ENCODE measurements at regions not wholly inside any gene's neighbourhood (a gene's known extent, or its start where the extent isn't known, plus 50 kb on each side); places are given as distances from the start of the nearest gene placed in this dataset.

- CTCF ChIA-PET (ENCODE audit: partially characterized antibody): interaction anchor here (4.0 kb wide), 1 partner anchor 10 kb away, joined by 21 read pairs; no protein-coding TSS in a partner anchor
- POLR2A ChIA-PET (ENCODE audit: partially characterized antibody): no interaction called here
- peaks cover 3 to 16% (median 5%) of the 10 kb centered on the region in 4 donors for H3K4me1 Mint-ChIP-seq
- intact Hi-C loops (cut with micrococcal nuclease): no loop called here
- no peak overlapping the region for H3K27ac ChIP-seq (ENCODE audit: low read depth, low read length)
- H3K27ac Mint-ChIP-seq: peak overlapping the region in 1 of 7 donors; percentile 59
- no peak overlapping the region for H3K4me3 Mint-ChIP-seq
- H3K9me3 Mint-ChIP-seq: peaks cover 0 to 3% (median 0%) of the 10 kb centered on the region in 8 donors
- no peaks in the 10 kb centered on the region for H3K36me3 ChIP-seq (ENCODE audit: insufficient read depth, low read length)
- H3K27me3 ChIP-seq (ENCODE audit: insufficient read depth, low read length): no peaks in the 10 kb centered on the region
- H3K27me3 Mint-ChIP-seq: peaks cover under 1 to 1% of the 10 kb centered on the region in 2 donors
- no peaks in the 10 kb centered on the region for H3K4me1 ChIP-seq (ENCODE audit: insufficient read depth, low read length)
- no peaks in the 10 kb centered on the region for H3K9me3 ChIP-seq (ENCODE audit: control insufficient read depth in 1 of 2, low read length in 2 of 2)
- H3K4me3 ChIP-seq (ENCODE audit: low read length in 2 of 2): no peak overlapping the region
- no peaks in the 10 kb centered on the region for H3K36me3 Mint-ChIP-seq
- DNase-seq: no peak
These were observed 70.6 kb upstream of the PPM1B start for GRCh38 chr2:44098050-44098449.

GRCh38 chr2:44098891-44099290 is 69.8 kb upstream of the PPM1B start:
- Histone ChIP-seq H3K4me3 (ENCODE audit: low read length in 2 of 2) (no peak overlapping the region), H3K9me3 (ENCODE audit: control insufficient read depth in 1 of 2, low read length in 2 of 2) (no peaks in the 10 kb centered on the region), H3K27me3 (ENCODE audit: insufficient read depth, low read length) (no peaks in the 10 kb centered on the region), H3K27ac (ENCODE audit: low read depth, low read length) (no peak overlapping the region), H3K36me3 (ENCODE audit: insufficient read depth, low read length) (no peaks in the 10 kb centered on the region), H3K4me1 (ENCODE audit: insufficient read depth, low read length) (no peaks in the 10 kb centered on the region)
- H3K9me3 Mint-ChIP-seq: peaks cover 0 to 3% (median 0%) of the 10 kb centered on the region in 8 donors
- peaks cover 0 to 1% of the 10 kb centered on the region in 2 donors for H3K27me3 Mint-ChIP-seq
- no peak overlapping the region for H3K27ac Mint-ChIP-seq
- no peak overlapping the region for H3K4me3 Mint-ChIP-seq
- H3K4me1 Mint-ChIP-seq: peaks cover 3 to 16% (median 5%) of the 10 kb centered on the region in 4 donors
- ChIA-PET POLR2A (ENCODE audit: partially characterized antibody) (no interaction called here), CTCF (ENCODE audit: partially characterized antibody) (interaction anchor here (4.0 kb wide), 1 partner anchor 11 kb away, joined by 21 read pairs; no protein-coding TSS in a partner anchor)
- no peaks in the 10 kb centered on the region for H3K36me3 Mint-ChIP-seq
- DNase-seq: no peak
- intact Hi-C loops (cut with micrococcal nuclease): no loop called here

GRCh38 chr2:44100351-44100750 is 68.3 kb upstream of the PPM1B start:
- no peak overlapping the region for H3K27ac ChIP-seq (ENCODE audit: low read depth, low read length)
- Mint-ChIP-seq H3K4me3 (no peak overlapping the region), H3K9me3 (peaks cover 0 to 3% (median 0%) of the 10 kb centered on the region in 8 donors), H3K36me3 (no peaks in the 10 kb centered on the region), H3K27ac (peak overlapping the region in 4 of 7 donors; percentile 23 to 71 (median 56)), H3K4me1 (peaks cover 3 to 24% (median 5%) of the 10 kb centered on the region in 4 donors), H3K27me3 (peaks cover 0 to 1% of the 10 kb centered on the region in 2 donors)
- DNase-seq: no peak
- no peak overlapping the region for H3K4me3 ChIP-seq (ENCODE audit: low read length in 2 of 2)
- H3K4me1 ChIP-seq (ENCODE audit: insufficient read depth, low read length): no peaks in the 10 kb centered on the region
- no peaks in the 10 kb centered on the region for H3K36me3 ChIP-seq (ENCODE audit: insufficient read depth, low read length)
- POLR2A ChIA-PET (ENCODE audit: partially characterized antibody): no interaction called here
- CTCF ChIA-PET (ENCODE audit: partially characterized antibody): interaction anchor here (1.0 kb wide), 1 partner anchor 12 kb away, joined by 3 read pairs; no protein-coding TSS in a partner anchor
- intact Hi-C loops (cut with micrococcal nuclease): no loop called here
- H3K9me3 ChIP-seq (ENCODE audit: control insufficient read depth in 1 of 2, low read length in 2 of 2): no peaks in the 10 kb centered on the region
- H3K27me3 ChIP-seq (ENCODE audit: insufficient read depth, low read length): no peaks in the 10 kb centered on the region

- H3K27ac Mint-ChIP-seq: no peak overlapping the region
- no peaks in the 10 kb centered on the region for H3K27me3 ChIP-seq (ENCODE audit: insufficient read depth, low read length)
- peaks cover 3 to 27% (median 5%) of the 10 kb centered on the region in 4 donors for H3K4me1 Mint-ChIP-seq
- H3K36me3 ChIP-seq (ENCODE audit: insufficient read depth, low read length): no peaks in the 10 kb centered on the region
- H3K9me3 Mint-ChIP-seq: peaks cover 0 to 3% (median 0%) of the 10 kb centered on the region in 8 donors
- no peak overlapping the region for H3K4me3 Mint-ChIP-seq
- no peaks in the 10 kb centered on the region for H3K4me1 ChIP-seq (ENCODE audit: insufficient read depth, low read length)
- ChIA-PET CTCF (ENCODE audit: partially characterized antibody) (no interaction called here), POLR2A (ENCODE audit: partially characterized antibody) (no interaction called here)
- peaks cover 0 to 1% of the 10 kb centered on the region in 2 donors for H3K27me3 Mint-ChIP-seq
- no peaks in the 10 kb centered on the region for H3K9me3 ChIP-seq (ENCODE audit: control insufficient read depth in 1 of 2, low read length in 2 of 2)
- H3K4me3 ChIP-seq (ENCODE audit: low read length in 2 of 2): no peak overlapping the region
- H3K27ac ChIP-seq (ENCODE audit: low read depth, low read length): no peak overlapping the region
- H3K36me3 Mint-ChIP-seq: no peaks in the 10 kb centered on the region
- no peak for DNase-seq
- intact Hi-C loops (cut with micrococcal nuclease): no loop called here
These were observed 67.4 kb upstream of the PPM1B start for GRCh38 chr2:44101246-44101645.

- no peak for DNase-seq
- Histone ChIP-seq H3K36me3 (ENCODE audit: insufficient read depth, low read length) (no peaks in the 10 kb centered on the region), H3K9me3 (ENCODE audit: control insufficient read depth in 1 of 2, low read length in 2 of 2) (no peaks in the 10 kb centered on the region), H3K27ac (ENCODE audit: low read depth, low read length) (no peak overlapping the region), H3K27me3 (ENCODE audit: insufficient read depth, low read length) (no peaks in the 10 kb centered on the region), H3K4me1 (ENCODE audit: insufficient read depth, low read length) (no peaks in the 10 kb centered on the region), H3K4me3 (ENCODE audit: low read length in 2 of 2) (no peak overlapping the region)
- ChIA-PET POLR2A (ENCODE audit: partially characterized antibody) (no interaction called here), CTCF (ENCODE audit: partially characterized antibody) (no interaction called here)
- Mint-ChIP-seq H3K27ac (peak overlapping the region in 1 of 7 donors; percentile 6), H3K4me3 (no peak overlapping the region), H3K9me3 (no peaks in the 10 kb centered on the region), H3K4me1 (peaks cover 3 to 32% (median 5%) of the 10 kb centered on the region in 4 donors), H3K27me3 (no peaks in the 10 kb centered on the region), H3K36me3 (no peaks in the 10 kb centered on the region)
- intact Hi-C loops (cut with micrococcal nuclease): no loop called here
These were observed 65.7 kb upstream of the PPM1B start for GRCh38 chr2:44102790-44103562.

- H3K27ac ChIP-seq (ENCODE audit: low read depth, low read length): no peak overlapping the region
- H3K27me3 Mint-ChIP-seq: peaks cover 0 to 1% of the 10 kb centered on the region in 2 donors
- H3K4me3 ChIP-seq (ENCODE audit: low read length in 2 of 2): no peak overlapping the region
- H3K9me3 Mint-ChIP-seq: no peaks in the 10 kb centered on the region
- peaks cover 3 to 32% (median 5%) of the 10 kb centered on the region in 4 donors for H3K4me1 Mint-ChIP-seq
- no peak overlapping the region for H3K27ac Mint-ChIP-seq
- H3K4me1 ChIP-seq (ENCODE audit: insufficient read depth, low read length): no peaks in the 10 kb centered on the region
- POLR2A ChIA-PET (ENCODE audit: partially characterized antibody): no interaction called here
- intact Hi-C loops (cut with micrococcal nuclease): no loop called here
- H3K9me3 ChIP-seq (ENCODE audit: control insufficient read depth in 1 of 2, low read length in 2 of 2): no peaks in the 10 kb centered on the region
- no peaks in the 10 kb centered on the region for H3K36me3 ChIP-seq (ENCODE audit: insufficient read depth, low read length)
- no peaks in the 10 kb centered on the region for H3K36me3 Mint-ChIP-seq
- no peaks in the 10 kb centered on the region for H3K27me3 ChIP-seq (ENCODE audit: insufficient read depth, low read length)
- DNase-seq: no peak
- CTCF ChIA-PET (ENCODE audit: partially characterized antibody): no interaction called here
- H3K4me3 Mint-ChIP-seq: no peak overlapping the region
These were observed 65.0 kb upstream of the PPM1B start for GRCh38 chr2:44103639-44104038.

GRCh38 chr2:44104855-44105271 is 63.8 kb upstream of the PPM1B start:
- Histone ChIP-seq H3K4me3 (ENCODE audit: low read length in 2 of 2) (no peak overlapping the region), H3K4me1 (ENCODE audit: insufficient read depth, low read length) (no peaks in the 10 kb centered on the region), H3K36me3 (ENCODE audit: insufficient read depth, low read length) (no peaks in the 10 kb centered on the region), H3K9me3 (ENCODE audit: control insufficient read depth in 1 of 2, low read length in 2 of 2) (no peaks in the 10 kb centered on the region), H3K27me3 (ENCODE audit: insufficient read depth, low read length) (no peaks in the 10 kb centered on the region), H3K27ac (ENCODE audit: low read depth, low read length) (no peak overlapping the region)
- H3K27ac Mint-ChIP-seq: no peak overlapping the region
- H3K4me3 Mint-ChIP-seq: no peak overlapping the region
- intact Hi-C loops (cut with micrococcal nuclease): no loop called here
- no peak for DNase-seq
- H3K9me3 Mint-ChIP-seq: no peaks in the 10 kb centered on the region
- H3K4me1 Mint-ChIP-seq: peaks cover 2 to 28% (median 4%) of the 10 kb centered on the region in 4 donors
- CTCF ChIA-PET (ENCODE audit: partially characterized antibody): no interaction called here
- no peaks in the 10 kb centered on the region for H3K36me3 Mint-ChIP-seq
- POLR2A ChIA-PET (ENCODE audit: partially characterized antibody): no interaction called here
- peaks cover 0 to 2% of the 10 kb centered on the region in 2 donors for H3K27me3 Mint-ChIP-seq

All from CD4-positive, alpha-beta memory T cell (primary cell).